ENCODE measurements at regions not wholly inside any gene's neighbourhood (a gene's known extent, or its start where the extent isn't known, plus 50 kb on each side); places are given as distances from the start of the nearest gene placed in this dataset.

DNA sequence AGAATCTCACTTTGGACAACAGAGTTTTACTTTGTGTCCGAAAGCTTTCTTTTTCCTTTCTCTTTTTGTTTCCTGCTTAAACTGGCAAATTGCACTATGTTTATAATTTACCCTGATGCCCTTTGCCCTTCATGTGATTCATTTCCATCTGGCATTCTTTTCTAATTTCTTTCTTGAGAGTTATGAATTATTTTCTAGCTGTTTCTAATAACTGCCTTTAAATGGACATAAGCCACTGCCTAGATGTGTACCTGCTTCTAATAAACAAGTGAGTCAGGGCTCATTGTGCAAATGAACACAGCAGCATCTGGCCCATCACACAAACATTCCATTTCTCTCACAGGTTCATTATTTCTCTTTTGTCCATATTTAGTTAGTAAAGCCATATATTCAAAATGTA, 242.3 kb upstream of the GPRIN3 start:
- DNase-seq (ENCODE audit: low read depth, low spot score) = no peak

DNA sequence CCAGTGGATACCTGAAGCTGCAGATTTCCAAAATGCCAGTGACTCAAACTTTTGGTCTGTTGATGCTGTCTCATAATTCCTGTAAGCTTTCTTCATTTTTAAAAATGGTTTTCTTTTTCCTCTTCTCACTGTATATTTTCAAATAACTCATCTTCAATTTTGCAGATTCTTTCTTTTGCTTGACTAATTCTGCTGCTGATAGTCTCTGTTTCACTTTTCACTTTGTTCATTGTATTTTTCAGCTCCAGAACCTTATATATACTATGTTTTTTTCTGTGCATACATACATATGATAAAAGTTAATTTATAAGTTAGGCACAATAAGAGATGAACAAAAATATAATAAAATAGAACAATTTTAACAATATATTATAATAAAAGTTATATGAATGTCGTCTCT, 237.7 kb upstream of the GPRIN3 start:
- DNase-seq (ENCODE audit: low read depth, low spot score) = no peak

DNA sequence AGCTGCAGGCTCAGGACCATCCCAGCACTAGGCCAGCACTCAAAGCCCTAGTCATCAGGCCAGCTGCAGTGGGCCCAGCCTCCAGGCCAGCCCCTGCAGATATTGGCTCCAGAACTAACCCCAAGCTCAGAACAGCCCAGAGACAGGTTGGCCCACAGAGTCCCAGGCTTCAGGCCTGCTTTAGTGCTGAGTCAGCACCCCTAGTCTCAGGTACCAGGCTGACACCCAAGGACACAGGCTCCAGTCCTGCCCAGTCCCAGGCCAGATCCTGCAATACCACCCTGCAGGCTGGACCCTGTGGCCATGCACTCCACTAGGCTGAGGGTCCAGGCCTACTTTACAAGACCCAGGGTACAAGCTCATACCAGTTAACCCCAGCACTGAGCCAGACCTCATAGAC, 234.4 kb upstream of the GPRIN3 start:
- DNase-seq (ENCODE audit: low read depth, low spot score) = no peak

DNA sequence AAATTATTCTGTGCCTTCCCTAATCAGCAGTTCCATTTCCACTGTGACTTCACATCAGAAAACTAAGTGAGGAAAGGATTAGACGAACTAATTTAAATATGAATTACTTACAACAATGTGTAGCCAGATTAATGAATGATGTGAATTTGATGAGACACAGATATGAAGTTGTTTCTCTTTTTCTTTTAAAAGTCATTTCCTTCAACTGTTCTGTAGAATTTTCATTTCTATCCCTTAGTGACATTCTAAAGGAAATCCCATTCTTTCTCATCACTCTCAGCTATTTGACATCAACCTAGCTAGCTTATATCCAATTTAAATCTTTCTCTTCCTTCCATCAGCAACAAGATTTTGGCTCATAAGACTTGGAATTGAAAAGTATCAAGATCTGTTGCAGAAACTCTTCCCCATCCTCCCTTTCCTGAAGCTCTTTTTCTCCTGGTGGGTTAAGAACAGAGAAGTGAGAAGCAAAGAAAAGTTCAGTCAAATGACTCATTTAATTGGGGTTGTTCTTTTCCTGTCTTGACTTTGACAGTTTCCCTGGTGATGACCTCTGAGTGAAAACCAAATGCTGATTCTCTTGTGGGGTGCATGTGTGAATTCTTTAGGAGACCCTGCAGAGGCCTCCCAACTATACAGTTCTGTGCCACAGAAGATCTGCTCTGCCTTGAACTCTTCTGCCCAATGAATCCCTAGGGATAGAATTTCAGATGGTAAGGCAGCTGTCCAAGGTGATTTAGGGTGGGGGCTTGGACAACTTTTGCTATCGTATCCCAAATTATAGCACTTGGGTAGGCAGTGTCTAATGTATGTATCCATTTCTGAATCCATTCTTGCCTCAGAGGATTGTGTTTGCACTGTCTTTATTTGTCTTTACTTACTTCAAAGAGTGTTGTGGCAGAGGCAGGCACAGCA, 232.5 kb upstream of the GPRIN3 start:
- no peak for DNase-seq (ENCODE audit: low read depth, low spot score)

DNA sequence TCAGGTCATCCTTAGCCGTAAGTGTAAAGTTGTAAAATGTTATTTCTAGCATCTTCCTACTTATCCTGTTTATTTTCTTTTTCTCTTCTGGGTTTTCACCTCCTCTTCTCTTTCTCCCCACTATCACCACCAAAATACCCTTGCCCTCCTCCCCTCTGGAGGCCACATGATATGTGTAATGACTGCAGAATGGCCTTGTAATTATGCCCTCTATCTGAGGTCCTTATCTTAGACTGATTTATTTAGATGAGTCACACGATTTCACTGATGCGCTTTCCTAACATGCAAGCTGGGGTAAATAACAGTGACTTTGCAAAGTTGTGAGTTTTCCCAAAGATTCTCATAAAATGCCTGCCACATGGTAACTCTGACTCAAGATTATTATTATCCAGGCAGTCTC, 231.8 kb upstream of the GPRIN3 start:
- DNase-seq (ENCODE audit: low read depth, low spot score) = no peak

DNA sequence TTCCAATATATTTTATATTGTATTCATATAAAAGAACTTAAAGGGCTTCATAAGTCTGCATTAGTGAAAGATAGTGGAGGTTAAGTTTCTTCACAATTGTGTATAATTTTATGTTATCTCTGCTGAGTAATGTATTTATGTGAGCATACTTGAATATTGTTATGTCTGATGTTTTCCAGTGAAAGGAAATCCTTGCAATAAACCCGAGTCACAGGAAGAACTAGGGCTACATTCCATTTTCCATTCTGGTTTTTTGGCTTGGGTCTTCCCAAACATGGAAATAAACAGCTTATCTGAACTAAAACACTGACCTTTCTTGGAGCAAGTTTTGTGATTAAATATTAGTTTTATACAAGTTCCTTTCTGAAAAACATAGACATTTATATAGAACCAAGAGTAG, 231.3 kb upstream of the GPRIN3 start:
- no peak for DNase-seq (ENCODE audit: low read depth, low spot score)

DNA sequence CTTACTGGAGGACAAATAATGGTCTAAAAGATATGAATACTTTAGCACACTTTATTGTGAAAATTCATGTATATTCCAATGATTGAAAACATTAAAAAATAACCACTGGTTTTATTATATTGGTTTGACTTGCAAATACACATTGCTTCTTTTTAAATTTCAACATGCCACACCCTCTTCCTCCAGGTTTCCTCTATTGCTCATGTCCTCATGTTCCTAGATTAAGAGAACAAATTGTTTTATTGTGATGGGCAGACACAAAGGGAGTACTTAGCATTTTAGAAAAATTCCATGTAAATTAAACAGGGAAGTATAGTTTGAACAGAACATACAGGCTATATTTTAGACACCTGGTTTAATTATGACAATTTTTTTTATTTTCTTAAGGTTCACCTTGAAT, 230.6 kb upstream of the GPRIN3 start:
- no peak for DNase-seq (ENCODE audit: low read depth, low spot score)

DNA sequence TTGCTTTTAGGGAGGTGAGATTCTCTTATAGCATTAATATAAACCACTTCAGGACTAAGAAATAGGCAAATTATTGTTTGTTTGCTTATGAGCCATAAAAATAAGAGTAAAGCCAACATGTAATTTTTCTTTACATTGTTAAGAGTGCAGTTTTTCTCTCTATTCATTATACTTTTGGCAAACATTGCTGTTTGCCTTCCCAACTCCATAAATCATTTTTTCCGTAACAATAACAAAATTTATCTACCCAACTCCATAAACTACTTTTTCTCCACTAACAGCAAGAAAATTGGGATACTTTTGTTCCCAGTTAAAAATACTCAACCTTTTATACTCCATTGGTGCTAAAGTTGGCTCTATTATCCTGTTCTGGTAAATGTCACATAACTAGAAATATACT, 229.7 kb upstream of the GPRIN3 start:
- DNase-seq (ENCODE audit: low read depth, low spot score) = no peak

DNA sequence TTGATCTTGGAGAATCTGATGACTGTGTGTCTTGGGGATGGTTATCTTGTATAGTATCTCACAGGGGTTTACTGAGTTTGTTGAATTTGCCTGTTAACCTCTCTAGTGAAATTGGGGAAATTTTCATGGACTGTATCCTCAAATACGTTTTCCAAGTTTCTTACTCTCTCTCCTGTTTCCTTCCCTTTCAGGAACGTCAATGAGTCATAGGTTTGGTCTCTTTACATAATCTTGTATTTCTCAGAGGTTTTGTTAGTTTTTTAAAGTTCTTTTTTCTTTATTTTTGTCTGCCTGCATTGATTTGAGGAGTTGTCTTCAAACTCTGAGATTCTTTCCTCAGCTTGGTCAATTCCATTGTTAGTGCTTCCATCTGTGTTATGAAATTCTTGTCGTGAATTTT, 227.7 kb upstream of the GPRIN3 start:
- no peak for DNase-seq (ENCODE audit: low read depth, low spot score)

DNA sequence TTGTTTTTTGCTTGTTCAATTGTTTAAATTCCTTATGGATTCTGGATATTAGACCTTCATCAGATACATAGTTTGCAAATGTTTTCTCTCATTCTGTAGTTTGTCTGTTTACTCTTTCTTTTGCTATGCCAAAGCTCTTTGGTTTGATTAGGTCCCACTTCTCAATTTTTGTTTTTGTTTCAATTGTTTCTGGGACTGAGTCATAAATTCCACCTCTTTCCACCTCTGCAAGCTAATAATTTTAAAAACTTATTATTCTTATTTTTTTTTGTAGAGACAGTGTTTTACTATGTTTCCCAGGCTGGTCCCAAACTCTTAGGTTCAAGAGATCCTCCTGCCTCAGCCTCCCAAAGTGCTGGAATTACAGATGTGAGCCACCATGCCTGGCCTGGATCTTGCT, 226.8 kb upstream of the GPRIN3 start:
- no peak for DNase-seq (ENCODE audit: low read depth, low spot score)

DNA sequence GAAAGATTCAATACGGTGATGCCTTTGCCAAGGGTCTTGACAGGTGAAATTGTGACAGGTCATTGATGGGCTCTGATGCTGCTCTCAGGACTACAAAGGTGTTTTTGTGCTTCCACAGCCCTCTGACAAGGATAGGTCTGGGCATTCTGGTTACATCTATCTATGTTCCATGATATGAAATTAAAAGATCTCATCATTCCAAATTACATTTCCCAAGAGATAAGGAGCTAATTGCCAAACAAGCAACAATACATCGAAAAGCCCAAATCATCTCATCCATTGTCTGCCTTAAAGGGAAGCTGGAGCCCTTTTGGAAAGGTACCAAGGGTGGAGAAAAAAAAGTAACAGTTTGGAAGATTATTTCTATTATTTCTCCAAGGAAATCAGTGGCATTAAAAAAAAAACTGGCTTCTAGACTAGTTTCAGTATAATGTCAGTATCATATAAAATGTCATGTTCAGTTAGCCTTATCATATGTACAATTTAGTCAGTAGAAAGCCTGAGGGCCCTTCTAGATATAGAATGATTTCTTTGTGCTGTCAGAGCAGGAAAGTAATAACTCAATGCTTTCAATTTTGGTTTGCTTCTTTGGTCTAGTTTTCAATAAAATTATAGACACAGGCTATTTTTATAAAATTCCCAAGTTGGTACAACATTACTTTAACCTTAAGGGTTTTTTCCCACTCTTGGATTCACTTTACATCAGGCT, 224.5 kb upstream of the GPRIN3 start:
- DNase-seq (ENCODE audit: low read depth, low spot score) = no peak

DNA sequence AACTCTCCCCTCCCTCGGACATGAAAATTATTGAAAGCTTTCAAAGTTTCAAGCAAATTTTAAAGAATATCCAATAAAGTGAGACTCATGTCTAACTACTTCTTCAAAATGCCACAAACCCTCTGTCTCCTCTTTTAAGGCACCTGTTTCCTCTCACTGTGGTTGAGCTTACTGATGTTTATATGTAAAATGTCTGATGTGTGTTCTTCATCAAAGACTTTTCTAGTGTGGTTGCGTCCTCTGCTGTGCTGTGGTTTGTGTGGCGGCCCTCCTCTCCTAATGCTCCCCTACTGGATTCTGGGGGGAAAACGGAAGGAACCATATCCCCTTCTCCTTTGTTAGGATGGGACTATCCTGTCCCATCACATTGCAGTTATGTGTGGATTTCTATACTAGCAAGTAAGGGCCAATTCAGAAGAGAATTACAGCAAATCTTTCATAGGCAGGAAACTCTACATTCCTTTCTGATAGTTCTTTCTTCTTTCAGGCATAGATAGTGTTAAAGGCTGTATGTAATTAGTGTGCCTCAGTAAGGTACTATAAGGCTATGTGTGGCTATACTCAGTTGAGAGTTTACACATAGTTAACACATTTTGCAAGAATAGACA, 221.0 kb upstream of the GPRIN3 start:
- no peak for DNase-seq (ENCODE audit: low read depth, low spot score)

DNA sequence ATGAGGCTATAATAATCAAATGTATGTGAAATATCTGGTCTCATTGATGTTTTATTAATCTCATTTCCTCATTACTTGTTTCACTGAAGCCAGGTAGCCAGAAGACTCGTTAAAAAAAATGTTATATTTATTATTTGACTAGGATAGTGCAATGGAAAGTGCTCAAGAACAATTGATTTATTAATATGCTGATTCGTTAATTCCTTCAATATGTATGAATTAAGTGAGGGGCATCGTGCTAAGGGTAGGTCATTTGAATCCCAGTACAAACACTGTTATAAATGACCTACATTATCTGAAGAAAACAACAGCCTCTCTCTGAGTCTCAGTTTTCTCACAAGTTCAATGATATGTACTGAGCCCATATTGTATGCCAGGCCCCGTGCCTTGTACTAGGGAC, 214.2 kb upstream of the GPRIN3 start:
- no peak for DNase-seq (ENCODE audit: low read depth, low spot score)

DNA sequence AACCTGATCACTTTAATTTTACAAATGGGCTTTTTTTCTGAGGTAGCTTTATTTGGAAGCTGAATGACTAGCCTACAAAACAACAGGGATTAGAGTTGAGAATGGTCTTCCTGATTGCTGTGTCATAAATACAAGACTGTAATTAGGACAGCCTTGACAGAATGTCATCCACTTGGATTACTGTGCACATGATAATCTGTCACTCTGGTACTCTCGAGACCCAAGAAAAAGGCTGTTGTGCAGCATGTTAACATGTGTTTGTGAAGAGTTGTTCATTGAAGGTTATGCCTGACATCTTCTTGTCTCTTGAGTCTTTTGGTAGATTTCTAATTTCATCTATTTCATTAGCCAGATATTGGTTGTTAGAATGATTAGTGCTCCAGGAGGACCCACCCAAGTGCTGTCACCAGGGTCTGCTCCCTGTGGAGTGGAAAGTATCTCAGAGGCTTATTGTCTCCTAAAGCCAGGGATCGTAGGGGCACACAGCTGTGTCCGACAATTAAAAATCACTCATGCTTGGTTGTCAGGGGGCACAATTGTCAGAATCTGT, 212.2 kb upstream of the GPRIN3 start:
- DNase-seq (ENCODE audit: low read depth, low spot score) = no peak

DNA sequence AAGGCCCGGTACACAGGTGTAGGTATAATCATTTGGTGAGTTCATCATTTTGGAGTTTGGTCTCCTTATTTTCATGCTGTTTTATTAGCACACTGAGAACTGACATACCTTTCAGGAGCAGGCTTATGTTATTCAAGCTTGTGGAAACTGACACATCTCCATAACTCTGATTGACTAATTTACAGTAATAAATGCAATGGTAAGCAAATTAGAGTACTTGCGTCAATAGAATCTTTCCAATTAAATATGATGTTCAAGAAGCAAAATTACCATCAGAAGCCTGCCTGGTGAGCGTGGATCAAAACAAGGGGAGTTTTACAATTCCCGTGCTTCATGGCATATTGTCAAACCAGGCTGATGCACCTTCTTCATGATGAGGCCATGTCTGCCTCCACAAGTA, 210.7 kb upstream of the GPRIN3 start:
- DNase-seq (ENCODE audit: low read depth, low spot score) = no peak

DNA sequence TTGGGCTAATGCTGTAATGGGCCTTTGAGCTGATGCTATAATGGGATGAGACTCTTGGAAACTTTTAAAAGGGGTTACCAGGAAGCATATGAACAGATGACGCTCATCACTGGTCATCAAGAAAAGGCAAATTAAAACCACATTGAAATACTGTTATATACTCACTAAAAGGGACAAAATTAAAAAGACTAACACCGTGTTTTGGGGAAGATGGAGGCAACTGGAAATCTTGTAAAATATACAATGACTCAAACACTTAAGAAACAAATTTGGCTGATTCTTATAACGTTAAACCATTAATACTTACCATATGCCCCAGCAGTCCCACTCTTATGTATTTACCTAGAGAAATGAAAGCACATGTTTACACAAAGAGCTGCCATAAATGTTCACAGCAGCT, 207.2 kb upstream of the GPRIN3 start:
- no peak for DNase-seq (ENCODE audit: low read depth, low spot score)

DNA sequence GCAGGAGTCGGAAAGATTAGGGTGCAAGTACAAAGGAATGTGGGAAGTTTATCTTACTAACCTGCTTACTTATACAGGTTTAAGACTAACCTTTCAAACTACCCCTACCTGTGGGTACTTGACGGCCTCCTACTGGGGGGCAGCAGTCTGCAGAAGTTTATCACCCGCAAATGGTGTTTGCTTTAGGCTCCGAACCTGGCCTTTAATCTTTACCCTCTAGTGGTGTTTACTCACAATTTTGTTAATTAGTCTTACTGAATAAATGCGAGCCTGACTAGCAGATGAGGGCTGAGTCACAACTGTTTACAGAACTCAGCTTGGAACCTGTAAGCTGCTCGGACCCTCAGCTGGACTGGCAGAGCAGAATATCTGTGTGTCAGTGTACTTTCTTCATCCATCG, 204.2 kb upstream of the GPRIN3 start:
- peak; percentile 11 for DNase-seq (ENCODE audit: low read depth, low spot score)

DNA sequence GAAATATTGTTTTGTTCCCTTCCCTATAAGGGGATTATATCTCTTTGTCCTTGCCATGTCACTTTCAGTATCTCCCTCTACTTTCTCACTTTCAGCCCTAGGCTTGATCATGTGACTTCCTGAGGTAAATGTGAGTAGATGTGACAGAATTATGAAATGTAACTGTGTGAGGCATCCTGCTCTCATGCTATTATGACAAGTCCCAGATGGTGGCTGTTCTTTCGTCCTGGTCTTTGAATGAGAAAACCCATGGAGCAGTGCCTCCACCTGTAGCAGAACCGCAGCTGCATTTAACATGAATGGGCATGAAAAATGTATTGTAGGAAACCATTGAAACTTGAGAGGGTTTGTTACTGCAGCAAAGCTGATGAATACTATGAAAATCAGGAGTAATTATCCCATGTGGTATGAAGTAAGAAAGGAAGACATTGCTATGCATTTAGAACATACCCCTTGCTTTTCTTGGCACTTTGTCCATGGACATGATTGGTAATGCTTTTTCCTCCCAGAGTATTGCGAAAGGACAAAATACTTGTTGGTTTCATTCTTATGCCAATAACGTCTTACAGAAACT, 202.2 kb upstream of the GPRIN3 start:
- no peak for DNase-seq (ENCODE audit: low read depth, low spot score)

DNA sequence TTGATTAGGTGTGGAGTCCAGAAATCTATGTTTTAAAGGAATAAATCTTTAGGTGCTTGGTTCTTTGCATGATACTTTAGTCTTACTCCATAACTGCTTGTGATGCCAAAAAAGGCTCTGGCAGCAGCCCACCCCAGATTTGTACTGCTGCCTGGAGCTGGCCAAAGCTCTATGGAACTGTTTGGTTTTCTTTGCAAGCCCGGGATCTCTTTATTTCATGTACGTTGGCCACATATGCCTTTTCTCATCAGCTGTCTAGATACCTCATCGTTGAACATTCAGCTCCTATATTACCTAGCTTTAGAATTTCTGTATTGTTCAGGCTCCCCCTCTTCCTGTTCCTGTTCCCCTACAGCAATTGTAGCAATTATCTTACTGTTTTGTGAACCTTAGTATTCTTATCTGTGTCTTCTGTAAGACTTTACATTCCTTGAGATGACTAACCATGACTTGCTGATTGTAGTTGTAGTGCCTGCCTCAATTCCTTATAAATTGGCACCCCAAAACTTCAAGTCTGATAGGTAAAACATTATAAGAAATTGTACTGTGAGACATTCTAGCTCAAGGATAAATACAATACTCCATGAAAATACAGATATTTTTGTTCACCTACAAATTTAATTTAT, 199.4 kb upstream of the GPRIN3 start:
- DNase-seq (ENCODE audit: low read depth, low spot score) = no peak

DNA sequence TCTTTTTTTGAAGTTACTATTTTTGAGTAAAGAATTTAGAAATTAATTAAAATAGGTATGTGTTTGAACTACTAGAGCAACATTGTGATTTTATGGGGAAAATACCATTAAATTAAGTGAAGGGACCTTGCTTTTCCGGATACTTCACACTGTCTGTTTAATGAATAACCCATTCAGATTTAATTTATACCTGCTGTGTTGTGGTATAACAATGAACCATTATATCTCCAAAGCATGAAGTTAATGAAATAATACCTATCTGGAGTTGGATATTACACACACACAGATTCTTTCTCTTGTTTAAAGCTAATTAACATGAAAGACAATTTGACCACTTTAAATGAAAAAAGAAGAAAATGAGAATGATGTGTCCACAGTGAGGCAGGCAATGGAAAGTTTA, 195.0 kb upstream of the GPRIN3 start:
- DNase-seq (ENCODE audit: low read depth, low spot score) = no peak

DNA sequence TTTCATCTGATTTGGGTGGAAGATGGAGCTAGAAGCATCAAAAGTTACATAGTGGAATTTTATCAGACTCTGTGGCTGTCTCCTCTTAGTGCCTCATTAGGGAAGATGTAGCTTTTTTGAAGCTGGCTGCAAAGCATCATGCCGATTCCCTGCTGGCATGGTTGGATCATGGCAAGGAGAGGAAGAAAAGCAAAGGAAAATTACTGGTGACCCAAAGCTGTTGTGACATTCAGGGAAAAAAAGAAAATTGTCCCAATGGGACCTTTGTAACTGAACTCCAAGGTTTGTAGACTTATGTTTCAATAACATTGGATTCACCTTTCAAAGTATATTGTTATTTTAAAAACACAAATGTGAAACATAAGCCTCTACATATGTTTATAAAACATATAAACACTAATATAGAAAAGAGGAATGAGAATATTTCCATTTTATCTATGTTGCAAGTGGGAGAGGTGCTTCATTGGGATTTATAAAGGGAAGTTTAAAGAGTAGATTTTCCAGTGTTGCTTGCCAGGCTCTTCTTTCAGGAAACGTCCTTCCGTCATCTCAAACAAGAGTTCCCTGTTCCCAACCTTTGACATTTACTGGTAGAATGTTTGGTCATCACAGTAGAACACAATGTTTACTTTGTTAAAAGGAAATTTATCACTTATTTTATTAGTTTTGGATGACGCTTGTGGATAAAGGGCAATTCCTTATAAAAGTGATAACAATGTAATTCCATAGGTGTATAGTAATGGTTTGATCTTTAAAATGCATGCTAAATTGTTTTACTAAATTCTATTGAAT, 190.1 kb upstream of the GPRIN3 start:
- no peak for DNase-seq (ENCODE audit: low read depth, low spot score)
